DMS114 treated with DMSO at 0.1 percent for 48 hours (cell line): ENCODE measurements at regions not wholly inside any gene's neighbourhood (a gene's known extent, or its start where the extent isn't known, plus 50 kb on each side); places are given as distances from the start of the nearest gene placed in this dataset.
"Not testable (repeated sequence)": the region's sequence is repeated elsewhere in the genome, so short reads cannot be mapped to it uniquely, and the experiment has no call there.

Source experiments
- DNase-seq: peaks from one replicate; lab custom pipeline; 2025; ENCODE audit not compliant: unreplicated experiment; lab: John Stamatoyannopoulos, UW

GRCh38 chr2:87500951-87501350, 246.9 kb upstream of the PLGLB2 start:
- not testable (repeated sequence) for DNase-seq

GRCh38 chr2:87502948-87503347, 244.9 kb upstream of the PLGLB2 start:
- DNase-seq = not testable (repeated sequence)

- DNase-seq = not testable (repeated sequence)
These were observed 242.6 kb upstream of the PLGLB2 start for GRCh38 chr2:87505239-87505638.

- not testable (repeated sequence) for DNase-seq
These were observed 242.0 kb upstream of the PLGLB2 start for GRCh38 chr2:87505909-87506308.

- not testable (repeated sequence) for DNase-seq
These were observed 240.2 kb upstream of the PLGLB2 start for GRCh38 chr2:87507378-87508348.

- not testable (repeated sequence) for DNase-seq
These were observed 236.6 kb upstream of the PLGLB2 start for GRCh38 chr2:87511195-87511778.

GRCh38 chr2:87512864-87513530, 234.9 kb upstream of the PLGLB2 start:
- not testable (repeated sequence) for DNase-seq

- DNase-seq = not testable (repeated sequence)
These were observed 233.9 kb upstream of the PLGLB2 start for GRCh38 chr2:87514034-87514433.

- not testable (repeated sequence) for DNase-seq
These were observed 233.4 kb upstream of the PLGLB2 start for GRCh38 chr2:87514515-87514914.

- DNase-seq = not testable (repeated sequence)
These were observed 232.7 kb upstream of the PLGLB2 start for GRCh38 chr2:87515226-87515625.

- not testable (repeated sequence) for DNase-seq
These were observed 232.0 kb upstream of the PLGLB2 start for GRCh38 chr2:87515875-87516274.

- not testable (repeated sequence) for DNase-seq
These were observed 231.4 kb upstream of the PLGLB2 start for GRCh38 chr2:87516369-87516967.

- not testable (repeated sequence) for DNase-seq
These were observed 230.4 kb upstream of the PLGLB2 start for GRCh38 chr2:87517438-87517837.

GRCh38 chr2:87518066-87518465, 229.8 kb upstream of the PLGLB2 start:
- DNase-seq = not testable (repeated sequence)

GRCh38 chr2:87518547-87518946, 229.3 kb upstream of the PLGLB2 start:
- DNase-seq = not testable (repeated sequence)

GRCh38 chr2:87519158-87520011, 228.5 kb upstream of the PLGLB2 start:
- DNase-seq = not testable (repeated sequence)

- not testable (repeated sequence) for DNase-seq
These were observed 226.8 kb upstream of the PLGLB2 start for GRCh38 chr2:87521057-87521456.

- DNase-seq = not testable (repeated sequence)
These were observed 226.4 kb upstream of the PLGLB2 start for GRCh38 chr2:87521489-87521888.

- DNase-seq = not testable (repeated sequence)
These were observed 223.2 kb upstream of the PLGLB2 start for GRCh38 chr2:87524619-87525188.
